Keratinocyte (primary cell): ENCODE measurements at regions not wholly inside any gene's neighbourhood (a gene's known extent, or its start where the extent isn't known, plus 50 kb on each side); places are given as distances from the start of the nearest gene placed in this dataset.

Experiments used
- DNase-seq: peaks from one replicate; pipeline ENCODE4 v3.0.0-alpha.2; 2011; ENCODE audit warnings: low read depth, missing footprints, low spot score
- FAIRE-seq: peaks from 2 replicates; lab custom pipeline; 2011; peaks lifted over from hg19 to GRCh38; lab: Jason Lieb, UNC
- H2AFZ ChIP-seq: 2 replicates; pipeline ENCODE4 v1.6.0; 2012; ENCODE audit warnings: low read length, control low read depth, inconsistent platforms; ENCODE audit not compliant: control insufficient read depth
- H3K27ac ChIP-seq: 2 replicates; pipeline ENCODE4 v1.5.1; 2011; ENCODE audit warnings: low read length; ENCODE audit not compliant: control insufficient read depth, insufficient read depth
- H3K27me3 ChIP-seq: 3 replicates; pipeline ENCODE4 v1.6.0; 2011; ENCODE audit warnings: low read length; ENCODE audit not compliant: control insufficient read depth, insufficient read depth; ENCODE audit errors: extremely low read depth
- H3K36me3 ChIP-seq, 2 experiments: 2 replicates in 1 of 2; 3 replicates in 1 of 2; pipeline ENCODE4 v1.5.1; 2011; ENCODE audit warnings: low read length in 2 of 2, mild to moderate bottlenecking in 1 of 2; ENCODE audit not compliant: control insufficient read depth in 2 of 2, insufficient read depth in 2 of 2; ENCODE audit errors: extremely low read depth in 1 of 2
- H3K4me1 ChIP-seq: 3 replicates; pipeline ENCODE4 v1.5.1; 2011; ENCODE audit warnings: low read length; ENCODE audit not compliant: control insufficient read depth, insufficient read depth; ENCODE audit errors: extremely low read depth
- H3K4me2 ChIP-seq: 3 replicates; pipeline ENCODE4 v1.6.0; 2011; ENCODE audit warnings: low read depth, low read length; ENCODE audit not compliant: control insufficient read depth, insufficient read depth; ENCODE audit errors: extremely low read depth
- H3K4me3 ChIP-seq, 3 experiments: fragments of 200-600 bp in 1 of 3; sonication (generic) in 1 of 3; 2 replicates in 2 of 3; 3 replicates in 1 of 3; pipeline ENCODE4 v1.5.1; 2011 to 2016; ENCODE audit warnings: low read length in 3 of 3, mild to moderate bottlenecking in 3 of 3, control low read depth in 2 of 3, inconsistent platforms in 1 of 3, low read depth in 1 of 3, mixed read lengths in 1 of 3, mixed run types in 1 of 3, moderate library complexity in 1 of 3; ENCODE audit not compliant: control insufficient read depth in 2 of 3, insufficient read depth in 2 of 3; ENCODE audit errors: extremely low read depth in 1 of 3
- H3K79me2 ChIP-seq: 2 replicates; pipeline ENCODE4 v1.6.0; 2012; ENCODE audit warnings: low read length; ENCODE audit not compliant: control insufficient read depth, insufficient read depth
- H3K9ac ChIP-seq: 3 replicates; pipeline ENCODE4 v1.6.0; 2011; ENCODE audit warnings: low read length; ENCODE audit not compliant: control insufficient read depth, insufficient read depth; ENCODE audit errors: extremely low read depth
- H3K9me1 ChIP-seq: 3 replicates; pipeline ENCODE4 v1.6.0; 2011; ENCODE audit warnings: low read length; ENCODE audit not compliant: control insufficient read depth, insufficient read depth; ENCODE audit errors: extremely low read depth
- H3K9me3 ChIP-seq: 2 replicates; pipeline ENCODE4 v1.5.1; 2012; ENCODE audit warnings: low read depth, low read length; ENCODE audit not compliant: control insufficient read depth
- H4K20me1 ChIP-seq: 3 replicates; pipeline ENCODE4 v1.6.0; 2011; ENCODE audit warnings: low read length; ENCODE audit not compliant: control insufficient read depth, insufficient read depth; ENCODE audit errors: extremely low read depth
- EZH2 ChIP-seq: IDR thresholded peaks from one replicate; pipeline ENCODE4 v1.6.1; 2012; ENCODE audit warnings: inconsistent platforms, mild to moderate bottlenecking, low read length, moderate library complexity
- dilution Hi-C: fragments of 300-500 bp; cut with MboI; formaldehyde crosslinking; loops from one replicate; pipeline ENCODE4 v1.7.0; 2020; ENCODE audit warnings: low sequenced_read_pairs; ENCODE audit not compliant: extremely low pct_ligation_motif_present
- TF ChIP-seq, protein P1 (sequence below), 3 experiments: IDR thresholded peaks in 1 of 3; conservative IDR thresholded peaks in 1 of 3; optimal IDR thresholded peaks in 1 of 3; 2 replicates in 2 of 3; 3 replicates in 1 of 3; pipeline versions ENCODE3 to v1.5.1; 2011; ENCODE audit warnings: low read length in 3 of 3, mild to moderate bottlenecking in 3 of 3, moderate library complexity in 2 of 3, control low read depth in 1 of 3, inconsistent platforms in 1 of 3; ENCODE audit not compliant: insufficient read depth in 2 of 3; ENCODE audit errors: extremely low read depth in 1 of 3

DNA sequence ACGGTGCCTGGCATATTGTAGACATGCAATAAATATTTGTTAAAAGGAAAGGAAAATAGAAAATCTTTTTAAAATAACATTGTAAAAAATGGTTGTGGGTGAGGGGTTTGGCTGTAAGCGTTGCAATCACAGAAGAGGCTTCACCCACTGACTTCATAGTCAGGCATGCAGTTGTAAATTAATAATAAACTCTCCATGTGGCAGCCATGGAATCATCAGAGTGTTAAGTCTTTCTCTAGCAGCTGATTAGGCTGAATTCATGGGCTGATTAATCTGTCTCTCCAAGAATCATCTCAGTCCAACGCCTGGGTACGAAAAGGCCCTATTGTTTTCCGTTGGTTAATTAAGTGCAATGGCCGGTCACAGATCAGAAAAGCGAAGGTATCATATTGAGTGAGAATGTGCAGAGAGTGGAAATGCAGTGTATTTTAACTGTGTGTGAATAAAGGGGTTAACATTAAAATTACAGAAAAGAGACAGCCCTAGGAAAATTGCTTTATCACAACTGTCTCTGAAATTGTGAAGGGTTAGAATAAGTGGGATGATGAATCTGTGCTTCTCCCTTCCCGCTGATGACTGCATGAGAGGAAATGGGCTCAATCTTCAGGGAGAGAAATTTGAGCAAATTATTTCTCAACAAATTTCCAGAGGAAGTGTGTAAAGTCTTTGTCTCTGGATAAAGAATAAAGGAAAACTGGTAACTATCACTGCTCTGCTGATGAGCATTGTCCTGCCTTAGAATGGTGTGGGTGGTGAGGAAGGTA is 269.0 kb downstream of the FAM76B start:
- H3K9me1 ChIP-seq: no peaks in the 10 kb centered on the region
- H2AFZ ChIP-seq: peak overlapping the region; percentile 2
- no peaks in the 10 kb centered on the region for H3K36me3 ChIP-seq
- peaks cover 50% of the 10 kb centered on the region for H3K4me1 ChIP-seq
- H4K20me1 ChIP-seq: no peaks in the 10 kb centered on the region
- TF ChIP-seq EZH2: no peak
- H3K27me3 ChIP-seq: no peaks in the 10 kb centered on the region
- FAIRE-seq (no peak), DNase-seq (no peak)
- no peak overlapping the region for H3K9ac ChIP-seq
- no peak overlapping the region for H3K4me3 ChIP-seq
- no peaks in the 10 kb centered on the region for H3K79me2 ChIP-seq
- no peaks in the 10 kb centered on the region for H3K9me3 ChIP-seq
- H3K27ac ChIP-seq: peak overlapping the region; percentile 66
- peak overlapping the region; percentile 17 for H3K4me2 ChIP-seq
- dilution Hi-C loops: no loop called here

DNA sequence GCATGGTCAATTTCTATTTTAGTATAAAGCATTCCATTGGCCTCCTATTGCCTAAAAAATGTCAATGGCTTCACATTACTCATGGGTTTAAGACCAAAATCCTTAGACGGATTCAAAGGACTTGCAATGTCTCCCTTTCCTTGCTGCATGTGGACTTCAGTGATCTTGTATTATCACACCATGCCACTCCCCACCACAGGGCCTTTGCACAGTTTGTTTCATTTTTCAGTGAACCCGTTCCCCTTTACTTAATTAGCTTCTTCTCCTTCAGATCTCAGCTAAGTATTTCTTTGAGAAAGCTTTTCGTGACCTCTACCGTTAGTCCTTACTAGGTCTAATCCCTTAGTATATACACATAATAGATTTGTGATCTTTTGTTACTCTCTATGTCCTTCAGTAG is 269.7 kb downstream of the FAM76B start:
- H3K4me1 ChIP-seq: peaks cover 56% of the 10 kb centered on the region
- dilution Hi-C loops: no loop called here

More for the DNA sequence above, 269.7 kb downstream of the FAM76B start:
- H3K9me3 ChIP-seq: no peaks in the 10 kb centered on the region
- H3K79me2 ChIP-seq: no peaks in the 10 kb centered on the region
- H3K4me2 ChIP-seq: no peak overlapping the region
- H3K9me1 ChIP-seq: no peaks in the 10 kb centered on the region
- no peaks in the 10 kb centered on the region for H3K27me3 ChIP-seq
- FAIRE-seq: peak; percentile 53
- H3K36me3 ChIP-seq: no peaks in the 10 kb centered on the region
- no peak overlapping the region for H3K9ac ChIP-seq
- no peaks in the 10 kb centered on the region for H4K20me1 ChIP-seq
- TF ChIP-seq EZH2: no peak
- TF ChIP-seq, protein P1, sequence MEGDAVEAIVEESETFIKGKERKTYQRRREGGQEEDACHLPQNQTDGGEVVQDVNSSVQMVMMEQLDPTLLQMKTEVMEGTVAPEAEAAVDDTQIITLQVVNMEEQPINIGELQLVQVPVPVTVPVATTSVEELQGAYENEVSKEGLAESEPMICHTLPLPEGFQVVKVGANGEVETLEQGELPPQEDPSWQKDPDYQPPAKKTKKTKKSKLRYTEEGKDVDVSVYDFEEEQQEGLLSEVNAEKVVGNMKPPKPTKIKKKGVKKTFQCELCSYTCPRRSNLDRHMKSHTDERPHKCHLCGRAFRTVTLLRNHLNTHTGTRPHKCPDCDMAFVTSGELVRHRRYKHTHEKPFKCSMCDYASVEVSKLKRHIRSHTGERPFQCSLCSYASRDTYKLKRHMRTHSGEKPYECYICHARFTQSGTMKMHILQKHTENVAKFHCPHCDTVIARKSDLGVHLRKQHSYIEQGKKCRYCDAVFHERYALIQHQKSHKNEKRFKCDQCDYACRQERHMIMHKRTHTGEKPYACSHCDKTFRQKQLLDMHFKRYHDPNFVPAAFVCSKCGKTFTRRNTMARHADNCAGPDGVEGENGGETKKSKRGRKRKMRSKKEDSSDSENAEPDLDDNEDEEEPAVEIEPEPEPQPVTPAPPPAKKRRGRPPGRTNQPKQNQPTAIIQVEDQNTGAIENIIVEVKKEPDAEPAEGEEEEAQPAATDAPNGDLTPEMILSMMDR (optimal IDR thresholded peaks at IDR 0.05 in 1 of 3, IDR thresholded peaks at IDR 0.05 in 1 of 3, conservative IDR thresholded peaks at IDR 0.05 in 1 of 3; ENCODE audit: extremely low read depth in 1 of 3, insufficient read depth in 2 of 3, low read length in 3 of 3): no peak
- no peak overlapping the region for H3K27ac ChIP-seq
- no peak overlapping the region for H3K4me3 ChIP-seq
- no peak overlapping the region for H2AFZ ChIP-seq
- DNase-seq: no peak
